ENCODE measurements at regions not wholly inside any gene's neighbourhood (a gene's known extent, or its start where the extent isn't known, plus 50 kb on each side); places are given as distances from the start of the nearest gene placed in this dataset.
A peak's percentile ranks its signal among the peaks of the same experiment; 100 is the strongest.

DNA sequence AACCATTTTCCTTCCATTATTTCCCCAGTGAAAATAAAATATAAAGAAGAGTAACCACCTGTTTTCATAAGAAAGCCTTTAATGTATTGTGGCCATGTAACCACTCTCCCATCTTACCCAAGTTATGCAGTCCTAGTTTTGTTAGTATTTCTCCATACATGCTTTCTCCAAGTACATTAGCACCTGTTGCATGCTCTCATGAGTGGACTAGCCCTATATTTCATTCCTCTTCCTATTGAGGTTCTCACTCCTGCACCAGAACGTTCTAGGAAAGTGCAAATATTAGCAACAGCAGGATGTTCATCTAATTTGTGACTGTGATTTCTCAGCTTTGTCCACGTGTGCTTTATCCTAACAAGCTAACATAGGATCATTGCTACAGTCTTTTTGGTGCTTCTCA lies 155.1 kb upstream of the NPVF start:
- TF ChIP-seq, protein P1, sequence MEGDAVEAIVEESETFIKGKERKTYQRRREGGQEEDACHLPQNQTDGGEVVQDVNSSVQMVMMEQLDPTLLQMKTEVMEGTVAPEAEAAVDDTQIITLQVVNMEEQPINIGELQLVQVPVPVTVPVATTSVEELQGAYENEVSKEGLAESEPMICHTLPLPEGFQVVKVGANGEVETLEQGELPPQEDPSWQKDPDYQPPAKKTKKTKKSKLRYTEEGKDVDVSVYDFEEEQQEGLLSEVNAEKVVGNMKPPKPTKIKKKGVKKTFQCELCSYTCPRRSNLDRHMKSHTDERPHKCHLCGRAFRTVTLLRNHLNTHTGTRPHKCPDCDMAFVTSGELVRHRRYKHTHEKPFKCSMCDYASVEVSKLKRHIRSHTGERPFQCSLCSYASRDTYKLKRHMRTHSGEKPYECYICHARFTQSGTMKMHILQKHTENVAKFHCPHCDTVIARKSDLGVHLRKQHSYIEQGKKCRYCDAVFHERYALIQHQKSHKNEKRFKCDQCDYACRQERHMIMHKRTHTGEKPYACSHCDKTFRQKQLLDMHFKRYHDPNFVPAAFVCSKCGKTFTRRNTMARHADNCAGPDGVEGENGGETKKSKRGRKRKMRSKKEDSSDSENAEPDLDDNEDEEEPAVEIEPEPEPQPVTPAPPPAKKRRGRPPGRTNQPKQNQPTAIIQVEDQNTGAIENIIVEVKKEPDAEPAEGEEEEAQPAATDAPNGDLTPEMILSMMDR (IDR thresholded peaks at IDR 0.05) = no peak
- no peak for DNase-seq (ENCODE audit: low spot score)
- H3K4me3 ChIP-seq = no peak overlapping the region
- no peak overlapping the region for H3K27ac ChIP-seq

GRCh38 chr7:25384788-25385505 lies 156.7 kb upstream of the NPVF start:
- TF ChIP-seq, protein P1 (IDR thresholded peaks at IDR 0.05) = no peak
- no peak for DNase-seq (ENCODE audit: low spot score)
- H3K27ac ChIP-seq = no peak overlapping the region
- no peak overlapping the region for H3K4me3 ChIP-seq

DNA sequence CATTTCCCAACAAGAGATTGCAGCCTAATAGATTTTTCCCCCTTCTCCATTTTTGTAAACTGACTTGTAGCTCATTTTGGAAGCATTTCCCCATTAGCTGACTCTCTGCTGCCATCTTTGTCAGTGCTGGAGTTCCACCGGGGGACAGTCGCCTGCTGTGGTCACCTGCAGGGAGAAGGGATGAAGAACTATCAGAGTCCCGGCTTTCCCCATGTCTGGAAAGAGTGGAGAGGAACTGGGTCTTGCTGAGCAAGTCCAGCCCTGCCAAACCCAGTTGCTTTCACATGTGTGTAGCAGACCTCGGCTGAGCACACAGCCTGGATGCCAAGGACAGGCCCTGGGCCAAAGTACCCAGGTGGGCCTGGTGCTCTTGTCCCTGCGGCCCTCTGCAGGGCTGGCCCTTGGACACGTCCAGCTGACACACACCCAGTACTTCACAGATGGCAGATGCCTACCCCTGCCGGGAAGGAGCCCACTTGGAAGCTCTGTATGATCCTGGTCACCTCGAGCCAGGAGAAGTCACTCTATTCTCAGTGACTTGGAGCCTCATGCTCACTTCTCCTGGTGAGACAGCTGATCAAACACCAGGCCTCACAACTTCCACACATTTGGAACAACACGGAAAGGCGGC lies 157.3 kb upstream of the NPVF start:
- Histone ChIP-seq H3K27ac (no peak overlapping the region), H3K4me3 (no peak overlapping the region)
- TF ChIP-seq, protein P1 (IDR thresholded peaks at IDR 0.05) = no peak
- no peak for DNase-seq (ENCODE audit: low spot score)

DNA sequence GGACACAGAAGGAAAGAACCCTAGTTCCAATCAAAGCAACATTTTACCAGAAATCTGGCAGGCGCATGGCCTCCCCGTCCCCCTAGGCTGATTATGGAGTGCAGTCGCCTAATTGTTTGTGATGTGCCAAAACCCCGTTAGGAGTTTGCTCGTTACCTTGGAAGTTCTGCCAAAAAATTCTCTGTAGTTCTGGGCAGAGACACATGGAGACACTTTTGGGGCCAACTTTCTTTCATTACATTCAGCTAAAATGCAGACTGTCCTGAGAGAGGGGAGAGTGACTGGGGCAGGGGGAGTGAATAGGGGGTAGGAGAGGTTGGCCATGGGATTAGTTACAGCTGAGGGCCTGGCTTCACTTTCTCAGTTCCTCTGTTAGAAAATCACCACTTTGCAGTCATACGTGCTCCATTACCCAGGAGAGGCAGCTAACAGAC lies 158.0 kb upstream of the NPVF start:
- no peak overlapping the region for H3K27ac ChIP-seq
- DNase-seq (ENCODE audit: low spot score) = no peak
- no peak overlapping the region for H3K4me3 ChIP-seq
- TF ChIP-seq, protein P1 (IDR thresholded peaks at IDR 0.05) = no peak

- no peak for DNase-seq (ENCODE audit: low spot score)
- H3K27ac ChIP-seq = no peak overlapping the region
- no peak overlapping the region for H3K4me3 ChIP-seq
- TF ChIP-seq, protein P1 (IDR thresholded peaks at IDR 0.05) = no peak
These were observed 160.4 kb upstream of the NPVF start for GRCh38 chr7:25388681-25389080.

DNA sequence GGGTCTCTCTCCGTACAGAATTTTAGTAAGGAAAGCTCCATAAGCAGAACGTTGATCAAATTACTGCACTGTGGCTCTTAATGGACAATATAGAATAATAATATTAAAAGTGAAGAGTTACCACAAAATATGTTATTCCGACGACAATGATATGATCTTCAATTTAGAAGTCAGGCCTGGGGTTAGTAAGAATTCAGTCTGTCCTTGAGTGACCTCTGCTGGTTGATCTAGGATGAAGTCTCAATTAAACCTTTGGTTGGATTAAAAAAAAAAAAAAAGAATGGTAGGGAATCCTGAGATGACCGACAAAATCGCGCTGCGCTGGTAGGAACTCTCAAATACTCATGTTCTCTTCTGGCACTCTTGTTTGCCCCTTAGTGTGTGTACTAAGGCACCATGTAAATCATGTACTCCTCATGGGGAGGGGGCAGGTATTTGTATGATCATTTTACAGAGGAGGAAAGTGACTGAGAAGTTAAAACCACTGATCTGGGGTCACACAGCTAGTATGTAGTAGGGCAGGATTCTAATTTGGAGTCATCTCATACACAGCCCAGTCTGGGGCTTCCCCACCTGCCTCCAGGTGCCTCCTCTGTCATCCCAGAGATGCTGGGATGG lies 161.3 kb upstream of the NPVF start:
- TF ChIP-seq, protein P1 (IDR thresholded peaks at IDR 0.05) = peak; percentile 19
- no peak for DNase-seq (ENCODE audit: low spot score)
- Histone ChIP-seq H3K27ac (no peak overlapping the region), H3K4me3 (no peak overlapping the region)
